Colonic mucosa (tissue), 4 donors: ENCODE measurements at regions not wholly inside any gene's neighbourhood (a gene's known extent, or its start where the extent isn't known, plus 50 kb on each side); places are given as distances from the start of the nearest gene placed in this dataset.

ENCODE experiments used
- DNase-seq: peaks from one replicate; pipeline ENCODE4 v3.0.0-alpha.2; 2020
- H3K27ac ChIP-seq: fragments of 200-600 bp; one replicate; pipeline ENCODE4 v1.8.0; 2021
- H3K27me3 ChIP-seq: fragments of 200-600 bp; one replicate; pipeline ENCODE4 v1.8.0; 2021
- H3K36me3 ChIP-seq: fragments of 200-600 bp; one replicate; pipeline ENCODE4 v1.8.0; 2021
- H3K4me1 ChIP-seq: fragments of 200-600 bp; one replicate; pipeline ENCODE4 v1.8.0; 2021; ENCODE audit warnings: mild to moderate bottlenecking
- H3K4me3 ChIP-seq: fragments of 200-600 bp; one replicate; pipeline ENCODE4 v1.8.0; 2021
- H3K9ac ChIP-seq, 2 donors: one replicate each; pipeline ENCODE4 v1.7.0; 2013; ENCODE audit warnings: control low read depth in 2 of 2, low read depth in 2 of 2, low read length in 2 of 2
- H3K9me3 ChIP-seq: fragments of 200-600 bp; one replicate; pipeline ENCODE4 v1.8.0; 2021
- CTCF ChIP-seq: fragments of 200-600 bp; IDR thresholded peaks from one replicate; pipeline ENCODE4 v1.8.0; 2022; ENCODE audit warnings: antibody characterized with exemption, mild to moderate bottlenecking
- intact Hi-C: fragments of 100-400 bp; cut with DNase I; formaldehyde crosslinking; loops from one replicate; pipeline ENCODE4 v1.14.1; 2022
- donor health status: healthy.
- donor health status: DM: no; HTN: no; CAD: no.
- donor health status: DM: no; HTN: no; CAD: no.

- Histone ChIP-seq H3K9ac (no peak overlapping the region), H3K36me3 (no peaks in the 10 kb centered on the region), H3K27ac (no peak overlapping the region), H3K4me3 (no peak overlapping the region), H3K4me1 (no peaks in the 10 kb centered on the region), H3K9me3 (no peaks in the 10 kb centered on the region), H3K27me3 (no peaks in the 10 kb centered on the region)
- no peak for DNase-seq
- intact Hi-C loops: no loop called here
- TF ChIP-seq CTCF: no peak
These were observed 243.6 kb downstream of the TFAP2B start for GRCh38 chr6:51062166-51062722.

- intact Hi-C loops: no loop called here
These were observed 259.3 kb downstream of the TFAP2B start for GRCh38 chr6:51077821-51078518.

GRCh38 chr6:51090343-51090742 is 271.7 kb downstream of the TFAP2B start:
- no peak for DNase-seq
- TF ChIP-seq CTCF: no peak
- no peaks in the 10 kb centered on the region for H3K9me3 ChIP-seq
- intact Hi-C loops: no loop called here
- no peaks in the 10 kb centered on the region for H3K27me3 ChIP-seq
- no peaks in the 10 kb centered on the region for H3K36me3 ChIP-seq
- H3K4me3 ChIP-seq: no peak overlapping the region
- H3K27ac ChIP-seq: no peak overlapping the region
- H3K4me1 ChIP-seq: no peaks in the 10 kb centered on the region
- H3K9ac ChIP-seq: no peak overlapping the region

More at GRCh38 chr6:51077821-51078518, 259.3 kb downstream of the TFAP2B start:
- no peak for TF ChIP-seq CTCF
- Histone ChIP-seq H3K27me3 (no peaks in the 10 kb centered on the region), H3K9ac (no peak overlapping the region), H3K4me1 (no peaks in the 10 kb centered on the region), H3K36me3 (no peaks in the 10 kb centered on the region), H3K4me3 (no peak overlapping the region), H3K27ac (no peak overlapping the region), H3K9me3 (no peaks in the 10 kb centered on the region)
- DNase-seq: no peak

GRCh38 chr6:51093871-51094270 is 275.2 kb downstream of the TFAP2B start:
- no peak for DNase-seq
- H3K4me1 ChIP-seq: no peaks in the 10 kb centered on the region
- no peak overlapping the region for H3K9ac ChIP-seq
- intact Hi-C loops: no loop called here
- no peaks in the 10 kb centered on the region for H3K36me3 ChIP-seq
- no peaks in the 10 kb centered on the region for H3K27me3 ChIP-seq
- H3K27ac ChIP-seq: no peak overlapping the region
- no peak for TF ChIP-seq CTCF
- no peaks in the 10 kb centered on the region for H3K9me3 ChIP-seq
- no peak overlapping the region for H3K4me3 ChIP-seq

GRCh38 chr6:51094271-51094670 is 275.6 kb downstream of the TFAP2B start:
- Histone ChIP-seq H3K4me3 (no peak overlapping the region), H3K36me3 (no peaks in the 10 kb centered on the region), H3K9me3 (no peaks in the 10 kb centered on the region), H3K4me1 (no peaks in the 10 kb centered on the region), H3K9ac (no peak overlapping the region), H3K27me3 (no peaks in the 10 kb centered on the region), H3K27ac (no peak overlapping the region)
- TF ChIP-seq CTCF: no peak
- no peak for DNase-seq
- intact Hi-C loops: no loop called here
